ENCODE measurements at regions not wholly inside any gene's neighbourhood (a gene's known extent, or its start where the extent isn't known, plus 50 kb on each side); places are given as distances from the start of the nearest gene placed in this dataset.

DNA sequence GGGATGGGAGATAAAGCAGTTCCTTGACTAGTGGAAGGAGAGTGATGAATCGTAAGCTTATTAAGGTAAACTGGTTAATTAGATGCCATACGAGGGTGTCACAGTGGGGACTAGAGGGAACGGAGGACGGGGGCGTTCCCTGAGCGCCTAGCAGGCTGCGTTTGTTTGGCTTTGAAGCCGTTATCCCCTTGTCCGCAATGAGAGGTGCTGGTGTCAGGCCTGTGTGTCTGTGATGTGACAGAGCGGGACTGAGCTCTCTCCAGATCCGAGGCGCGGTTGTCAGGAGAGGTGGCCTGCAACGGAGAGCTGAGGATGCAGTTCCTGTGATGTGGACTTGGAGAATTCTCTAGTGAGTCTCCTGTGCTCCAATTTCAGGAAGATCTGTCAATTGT is 60.0 kb upstream of the PRPS1L1 start:
- H3K27me3 ChIP-seq (replicated peaks; ENCODE audit: insufficient read depth) = peaks cover 30% of the 10 kb centered on the region
- no peak for TF ChIP-seq EZH2 (IDR thresholded peaks at IDR 0.05; ENCODE audit: insufficient read depth, poor library complexity, severe bottlenecking)
- no peak for TF ChIP-seq EZH2phosphoT487 (IDR thresholded peaks at IDR 0.05; ENCODE audit: insufficient read depth, low read depth)
- in situ Hi-C loops (cut with MboI) = no loop called here
- H3K27ac ChIP-seq = no peak overlapping the region
- H4K20me1 ChIP-seq (ENCODE audit: insufficient read depth) = no peaks in the 10 kb centered on the region
- no peaks in the 10 kb centered on the region for H3K79me2 ChIP-seq (ENCODE audit: insufficient read depth)
- 40 to 41% methylated on average over 14 of the region's 14 CpGs for WGBS, 2 experiments (ENCODE audit: low coverage in 1 of 2, low lambda C conversion rate in 2 of 2, missing lambda C conversion rate in 2 of 2)
- H3K9me3 ChIP-seq (ENCODE audit: low read depth) = no peaks in the 10 kb centered on the region
- no peak overlapping the region for H3K9ac ChIP-seq
- H3K36me3 ChIP-seq (ENCODE audit: low read depth) = no peaks in the 10 kb centered on the region
- no peaks in the 10 kb centered on the region for H3K9me2 ChIP-seq (ENCODE audit: insufficient read depth)
- peak overlapping the region; percentile 78; the same call in 1 of the 2 replicates for H3K4me3 ChIP-seq
- H3K4me1 ChIP-seq (ENCODE audit: insufficient read depth) = peaks cover 4% of the 10 kb centered on the region; the same call in 1 of the 2 replicates
- peak overlapping the region; percentile 88; the same call in 1 of the 2 replicates for H2AFZ ChIP-seq
- H3K4me2 ChIP-seq (ENCODE audit: unreplicated experiment) = peak overlapping the region; percentile 91
- no peaks in the 10 kb centered on the region; the same call in 1 of the 2 replicates for H3F3A ChIP-seq (ENCODE audit: insufficient read depth)
- DNase-seq = peak; percentile 1

- in situ Hi-C loops (cut with MboI) = no loop called here
- no peaks in the 10 kb centered on the region for H3K79me2 ChIP-seq (ENCODE audit: insufficient read depth)
- H3F3A ChIP-seq (ENCODE audit: insufficient read depth) = no peaks in the 10 kb centered on the region
- no peaks in the 10 kb centered on the region for H3K36me3 ChIP-seq (ENCODE audit: low read depth)
- no peaks in the 10 kb centered on the region for H3K27me3 ChIP-seq (replicated peaks; ENCODE audit: insufficient read depth)
- no peak overlapping the region for H2AFZ ChIP-seq
- WGBS, 2 experiments (ENCODE audit: low coverage in 1 of 2, low lambda C conversion rate in 2 of 2, missing lambda C conversion rate in 2 of 2) = 30 to 40% methylated on average over 2 of the region's 2 CpGs
- DNase-seq = no peak
- no peak overlapping the region for H3K27ac ChIP-seq
- H3K9me2 ChIP-seq (ENCODE audit: insufficient read depth) = no peaks in the 10 kb centered on the region
- H3K4me1 ChIP-seq (ENCODE audit: insufficient read depth) = no peaks in the 10 kb centered on the region
- no peak overlapping the region for H3K4me2 ChIP-seq (ENCODE audit: unreplicated experiment)
- no peaks in the 10 kb centered on the region for H4K20me1 ChIP-seq (ENCODE audit: insufficient read depth)
- TF ChIP-seq EZH2phosphoT487 (IDR thresholded peaks at IDR 0.05; ENCODE audit: insufficient read depth, low read depth) (no peak), EZH2 (IDR thresholded peaks at IDR 0.05; ENCODE audit: insufficient read depth, poor library complexity, severe bottlenecking) (no peak)
- H3K9me3 ChIP-seq (ENCODE audit: low read depth) = no peaks in the 10 kb centered on the region
- H3K4me3 ChIP-seq = no peak overlapping the region
- no peak overlapping the region for H3K9ac ChIP-seq
Observed at GRCh38 chr7:18096087-18096486, 68.4 kb upstream of the PRPS1L1 start.

- no peak for DNase-seq
- no peak for TF ChIP-seq EZH2 (IDR thresholded peaks at IDR 0.05; ENCODE audit: insufficient read depth, poor library complexity, severe bottlenecking)
- TF ChIP-seq EZH2phosphoT487 (IDR thresholded peaks at IDR 0.05; ENCODE audit: insufficient read depth, low read depth) = no peak
- no peak overlapping the region for H3K27ac ChIP-seq
- H2AFZ ChIP-seq = no peak overlapping the region
- no peaks in the 10 kb centered on the region for H3K27me3 ChIP-seq (replicated peaks; ENCODE audit: insufficient read depth)
- 38 to 51% methylated on average over 2 of the region's 2 CpGs for WGBS, 2 experiments (ENCODE audit: low coverage in 1 of 2, low lambda C conversion rate in 2 of 2, missing lambda C conversion rate in 2 of 2)
- no peak overlapping the region for H3K4me3 ChIP-seq
- H3F3A ChIP-seq (ENCODE audit: insufficient read depth) = no peaks in the 10 kb centered on the region
- no peaks in the 10 kb centered on the region for H3K9me3 ChIP-seq (ENCODE audit: low read depth)
- in situ Hi-C loops (cut with MboI) = no loop called here
- H3K9ac ChIP-seq = no peak overlapping the region
- no peak overlapping the region for H3K4me2 ChIP-seq (ENCODE audit: unreplicated experiment)
- no peaks in the 10 kb centered on the region for H3K79me2 ChIP-seq (ENCODE audit: insufficient read depth)
- H3K9me2 ChIP-seq (ENCODE audit: insufficient read depth) = no peaks in the 10 kb centered on the region
- no peaks in the 10 kb centered on the region for H4K20me1 ChIP-seq (ENCODE audit: insufficient read depth)
- H3K36me3 ChIP-seq (ENCODE audit: low read depth) = no peaks in the 10 kb centered on the region
- H3K4me1 ChIP-seq (ENCODE audit: insufficient read depth) = no peaks in the 10 kb centered on the region
Observed at GRCh38 chr7:18102576-18102975, 74.9 kb upstream of the PRPS1L1 start.

GRCh38 chr7:18103436-18104218 is 76.0 kb upstream of the PRPS1L1 start:
- Histone ChIP-seq H3K9me2 (ENCODE audit: insufficient read depth) (no peaks in the 10 kb centered on the region), H3K27ac (no peak overlapping the region), H3K27me3 (replicated peaks; ENCODE audit: insufficient read depth) (no peaks in the 10 kb centered on the region), H3K4me3 (no peak overlapping the region), H2AFZ (no peak overlapping the region), H3K4me1 (ENCODE audit: insufficient read depth) (no peaks in the 10 kb centered on the region), H4K20me1 (ENCODE audit: insufficient read depth) (no peaks in the 10 kb centered on the region), H3K4me2 (ENCODE audit: unreplicated experiment) (no peak overlapping the region), H3F3A (ENCODE audit: insufficient read depth) (no peaks in the 10 kb centered on the region), H3K36me3 (ENCODE audit: low read depth) (no peaks in the 10 kb centered on the region), H3K9ac (no peak overlapping the region), H3K9me3 (ENCODE audit: low read depth) (no peaks in the 10 kb centered on the region), H3K79me2 (ENCODE audit: insufficient read depth) (no peaks in the 10 kb centered on the region)
- DNase-seq = no peak
- WGBS, 2 experiments (ENCODE audit: low coverage in 1 of 2, low lambda C conversion rate in 2 of 2, missing lambda C conversion rate in 2 of 2) = 77 to 81% methylated on average over 15 of the region's 15 CpGs
- TF ChIP-seq EZH2phosphoT487 (IDR thresholded peaks at IDR 0.05; ENCODE audit: insufficient read depth, low read depth) = no peak
- TF ChIP-seq EZH2 (IDR thresholded peaks at IDR 0.05; ENCODE audit: insufficient read depth, poor library complexity, severe bottlenecking) = no peak
- in situ Hi-C loops (cut with MboI) = no loop called here
